GM18511 (cell line): ENCODE measurements at regions not wholly inside any gene's neighbourhood (a gene's known extent, or its start where the extent isn't known, plus 50 kb on each side); places are given as distances from the start of the nearest gene placed in this dataset.
A peak's percentile ranks its signal among the peaks of the same experiment; 100 is the strongest.

ENCODE experiments used
- ATAC-seq: cut with Tn5 transposase; IDR thresholded peaks from one replicate; pipeline ENCODE4 v1.9.1; 2021; ENCODE audit warnings: mild to moderate bottlenecking, moderate library complexity; ENCODE audit not compliant: unreplicated experiment

- no peak for ATAC-seq
Observed at GRCh38 chr10:111435871-111436270, 359.0 kb downstream of the ADRA2A start.

- no peak for ATAC-seq
Observed at GRCh38 chr10:111439034-111439842, 362.4 kb downstream of the ADRA2A start.

DNA sequence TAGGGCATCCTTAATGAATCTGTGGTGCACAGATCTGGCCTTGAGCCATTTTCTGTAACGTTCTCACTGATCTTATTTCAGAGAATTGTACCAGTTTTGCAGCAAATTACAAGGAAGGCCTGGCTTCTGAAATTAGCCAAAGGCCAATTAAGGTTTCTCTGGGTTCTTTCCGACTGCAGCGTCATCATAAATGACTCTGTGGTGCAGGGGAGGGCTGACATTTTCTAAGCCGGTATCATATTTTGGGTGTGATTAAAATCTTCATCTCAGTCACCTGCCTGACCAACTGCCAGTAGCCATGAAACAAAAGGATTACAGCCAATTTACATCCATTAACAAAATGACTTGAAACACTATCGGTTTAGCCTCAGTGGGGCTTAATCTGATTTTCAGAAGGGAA is 363.7 kb downstream of the ADRA2A start:
- ATAC-seq, result no peak

GRCh38 chr10:111445667-111446066 is 368.8 kb downstream of the ADRA2A start:
- ATAC-seq, result no peak

DNA sequence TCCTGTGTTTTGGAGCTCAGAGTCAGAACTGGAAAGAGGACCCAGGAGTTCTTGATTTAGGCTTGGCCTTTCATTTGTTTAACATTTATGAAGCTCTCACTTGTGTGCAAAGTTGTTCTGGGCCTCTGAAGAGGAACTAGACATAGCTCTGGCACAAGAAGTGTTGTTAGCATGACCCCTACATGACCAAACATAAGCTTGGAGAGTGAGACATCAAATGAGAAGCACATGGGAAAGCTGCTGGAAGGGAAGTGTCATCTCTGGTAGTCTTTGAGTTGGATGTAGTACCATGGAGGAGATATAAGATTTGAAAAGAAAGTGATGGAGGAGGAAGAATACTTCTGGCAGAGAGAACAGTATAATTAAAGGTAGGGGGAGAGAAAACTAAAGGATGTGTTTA is 370.1 kb downstream of the ADRA2A start:
- no peak for ATAC-seq

DNA sequence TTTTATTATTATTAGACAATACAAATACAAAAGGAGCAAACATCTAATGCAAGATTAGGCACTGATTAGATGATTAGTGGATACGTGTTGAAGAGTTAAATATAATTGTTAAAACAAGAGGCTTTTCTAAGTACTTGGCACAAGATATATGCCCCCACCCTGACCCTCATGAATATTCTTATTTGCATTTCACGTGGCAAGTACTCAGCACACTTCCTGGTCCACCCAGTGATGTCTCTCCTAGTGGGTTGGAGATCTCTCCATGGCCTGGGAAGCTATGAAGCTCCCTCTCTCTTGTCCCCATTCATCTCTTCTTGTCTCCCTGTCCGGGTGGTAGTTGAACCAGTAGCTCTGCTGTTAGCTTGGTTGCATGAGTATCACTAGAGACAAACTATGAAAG is 375.3 kb downstream of the ADRA2A start:
- ATAC-seq, result no peak

DNA sequence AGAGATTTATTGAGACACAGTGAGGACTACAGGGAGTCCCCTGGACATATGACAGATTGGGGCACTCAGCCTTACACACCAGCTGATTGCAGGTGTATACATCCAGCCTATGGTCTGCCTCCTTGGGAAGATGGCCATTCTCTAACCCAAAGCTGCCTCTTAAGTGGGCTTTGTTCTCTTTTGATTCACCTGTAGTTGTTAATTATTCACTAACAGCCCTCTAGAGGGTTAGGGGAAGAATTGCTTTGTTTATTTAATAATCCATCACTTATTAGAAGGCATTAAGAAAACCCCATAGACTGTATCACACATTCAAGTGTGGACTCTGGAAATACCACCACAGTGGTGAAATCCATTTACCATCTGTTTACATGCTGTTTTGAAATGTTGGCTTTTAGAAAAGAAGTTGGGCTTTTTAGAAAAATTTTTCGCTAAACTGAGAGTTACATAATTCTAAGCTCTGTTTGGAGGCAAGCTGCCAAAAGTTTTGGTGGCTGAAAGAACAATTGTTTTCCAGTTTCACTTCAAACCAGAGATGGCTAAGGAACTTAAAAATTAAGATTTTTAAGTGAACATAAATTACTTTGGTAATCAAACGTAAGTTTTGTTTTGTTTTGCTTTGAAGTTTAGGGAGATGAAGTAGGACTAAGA is 379.1 kb downstream of the ADRA2A start:
- peak; percentile 63 for ATAC-seq

DNA sequence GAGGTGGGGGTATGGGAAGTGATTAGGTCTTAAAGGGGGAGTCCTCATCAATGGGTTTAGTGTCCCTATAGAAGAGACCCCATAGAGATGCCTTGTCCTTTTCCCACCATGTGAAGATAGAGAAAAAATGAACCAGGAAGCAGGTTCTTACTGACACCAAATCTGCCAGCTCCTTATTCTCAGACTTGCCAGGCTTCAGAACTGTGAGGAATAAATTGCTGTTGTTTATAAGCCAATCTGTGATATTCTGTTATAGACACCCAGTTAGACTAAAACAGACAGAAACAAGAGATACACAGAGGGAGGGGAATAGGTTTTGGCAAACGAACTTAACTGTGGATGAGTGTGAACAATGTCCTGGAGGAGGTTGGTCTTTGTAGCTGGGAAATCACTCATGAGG is 381.4 kb downstream of the ADRA2A start:
- ATAC-seq, result no peak

GRCh38 chr10:111459967-111460366 is 383.1 kb downstream of the ADRA2A start:
- no peak for ATAC-seq

- ATAC-seq, result no peak
Observed at GRCh38 chr10:111472445-111472844, 395.6 kb downstream of the ADRA2A start.

GRCh38 chr10:111473361-111473760 is 396.5 kb downstream of the ADRA2A start:
- ATAC-seq, result no peak

GRCh38 chr10:111474786-111475185 is 398.0 kb downstream of the ADRA2A start:
- ATAC-seq, result no peak

- no peak for ATAC-seq
Observed at GRCh38 chr10:111475720-111476119, 398.9 kb downstream of the ADRA2A start.

- no peak for ATAC-seq
Observed at GRCh38 chr10:111478651-111479050, 401.8 kb downstream of the ADRA2A start.

GRCh38 chr10:111479966-111480365 is 403.1 kb downstream of the ADRA2A start:
- no peak for ATAC-seq

DNA sequence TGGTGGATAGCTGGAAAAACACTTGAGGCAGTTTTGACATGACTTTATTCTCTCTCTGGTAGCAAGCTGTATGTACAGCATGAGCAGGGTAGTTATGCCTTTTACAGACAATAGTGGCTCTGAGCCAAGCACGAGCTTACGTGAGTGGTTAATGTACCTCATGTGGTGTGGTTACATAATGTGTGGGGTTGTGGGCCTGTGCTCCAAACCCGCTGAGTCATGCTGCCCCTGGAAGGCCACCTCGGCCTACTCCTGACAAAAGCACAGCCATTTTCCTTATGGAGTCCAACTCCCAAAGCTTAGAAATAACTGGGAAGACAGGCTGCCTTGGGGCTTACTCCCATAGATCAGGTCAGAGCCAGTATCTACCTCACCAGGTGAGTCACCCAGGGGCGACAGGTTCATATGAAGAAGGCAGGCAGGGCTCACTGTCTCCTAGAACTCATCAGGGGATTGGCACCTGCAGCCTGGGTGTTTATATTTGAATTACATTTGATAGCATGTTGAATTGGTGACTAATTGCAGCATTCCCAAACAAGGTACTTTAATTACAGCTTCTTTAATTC is 404.5 kb downstream of the ADRA2A start:
- no peak for ATAC-seq

DNA sequence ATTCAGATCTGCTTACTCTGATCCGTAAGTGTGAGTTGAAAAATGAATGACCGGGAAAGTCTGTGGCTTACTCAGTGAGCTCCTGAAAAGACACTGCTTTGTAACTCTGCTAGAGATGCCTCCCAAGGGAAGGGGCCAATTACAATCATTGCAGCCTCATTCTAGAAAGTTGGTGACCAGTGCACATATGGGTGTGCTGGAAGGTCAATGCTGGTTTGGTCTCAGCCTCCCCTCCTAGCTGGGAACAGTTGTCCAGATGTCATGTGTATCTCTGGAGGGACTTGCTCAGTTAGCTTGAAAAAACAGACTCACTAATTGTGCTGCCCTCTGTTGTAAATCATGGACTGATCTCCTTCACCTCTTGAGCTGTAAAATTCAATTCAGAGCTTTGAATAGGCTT is 405.0 kb downstream of the ADRA2A start:
- ATAC-seq, result no peak

- ATAC-seq, result no peak
Observed at GRCh38 chr10:111482621-111483216, 405.9 kb downstream of the ADRA2A start.

- ATAC-seq, result no peak
Observed at GRCh38 chr10:111485767-111486166, 408.9 kb downstream of the ADRA2A start.

DNA sequence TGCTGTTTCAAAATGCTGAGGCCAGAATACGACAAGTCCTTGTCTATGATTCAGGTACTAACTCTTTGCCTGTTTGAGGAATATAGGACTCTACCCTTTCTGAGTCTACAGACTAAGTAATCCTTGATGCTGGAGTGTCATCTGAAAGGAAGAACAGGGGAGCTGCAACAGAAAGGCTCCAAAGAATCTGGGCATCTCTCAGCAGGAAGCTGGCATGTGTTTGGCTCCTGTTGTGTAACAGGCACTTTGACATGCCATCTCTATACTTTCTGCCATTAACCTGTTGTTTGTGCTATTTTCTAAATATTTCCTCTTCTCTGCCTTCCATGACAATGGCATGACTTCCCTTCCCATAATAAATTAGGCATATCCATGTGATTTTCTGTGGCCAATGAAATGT is 409.5 kb downstream of the ADRA2A start:
- ATAC-seq, result no peak

DNA sequence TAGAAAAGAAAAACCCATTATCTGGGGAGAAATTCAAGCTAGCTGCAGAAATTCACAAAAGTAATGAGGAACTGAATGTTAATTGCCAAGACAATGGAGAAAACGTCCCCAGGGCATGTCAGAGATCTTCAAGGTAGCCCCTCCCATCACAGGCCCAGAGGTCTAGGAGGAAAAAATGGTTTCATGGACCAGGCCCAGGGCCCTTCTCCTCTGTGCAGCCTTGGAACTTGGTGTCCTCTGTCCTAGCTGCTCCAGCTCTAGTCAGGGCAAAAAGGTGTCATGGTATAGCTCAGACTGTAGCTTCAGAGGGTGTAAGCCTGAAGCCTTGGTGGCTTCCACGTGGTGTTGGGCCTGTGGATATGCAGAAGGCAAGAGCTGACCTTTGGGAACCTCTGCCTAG is 411.8 kb downstream of the ADRA2A start:
- ATAC-seq, result no peak

DNA sequence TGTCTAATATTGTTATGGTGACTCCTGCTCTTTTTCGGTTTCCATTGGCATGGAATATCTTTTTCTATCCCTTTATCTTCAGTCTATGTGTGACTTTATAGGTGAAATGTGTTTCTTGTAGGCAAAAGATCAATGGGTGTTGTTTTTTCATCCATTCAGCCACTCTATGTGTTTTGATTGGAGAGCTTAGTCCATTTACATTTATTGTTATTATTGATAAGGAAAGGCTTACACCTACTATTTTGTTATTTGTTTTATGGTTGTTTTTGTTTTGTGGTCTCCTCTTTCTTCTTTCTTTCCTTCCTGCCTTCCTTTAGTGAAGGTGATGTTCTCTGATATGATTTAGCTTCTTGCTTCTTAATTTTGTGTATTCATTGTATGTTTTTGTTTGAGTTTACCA is 414.3 kb downstream of the ADRA2A start:
- no peak for ATAC-seq
